ENCODE measurements at regions not wholly inside any gene's neighbourhood (a gene's known extent, or its start where the extent isn't known, plus 50 kb on each side); places are given as distances from the start of the nearest gene placed in this dataset.

DNA sequence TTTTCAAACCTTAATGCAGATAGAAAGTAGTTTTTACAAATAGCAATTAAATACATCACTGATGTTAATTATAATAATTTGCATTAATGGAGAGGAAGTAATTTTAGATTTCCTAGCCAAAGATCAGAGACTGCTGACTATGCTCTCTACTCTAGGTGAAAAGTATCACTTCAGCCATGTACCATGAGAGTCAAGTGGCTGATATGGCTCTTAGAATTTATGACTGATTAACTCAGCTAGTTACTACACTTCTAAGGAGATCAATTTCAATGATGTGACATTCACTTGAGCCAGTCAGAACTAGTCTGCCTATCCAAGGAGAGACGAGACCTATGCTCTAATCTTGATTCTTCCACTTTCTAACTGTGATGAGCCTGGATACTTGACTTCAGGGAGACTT lies 405.7 kb upstream of the RORA start:
- Histone ChIP-seq H3K27ac (ENCODE audit: low read length) (no peak overlapping the region), H3K4me1 (ENCODE audit: control insufficient read depth, insufficient read depth, low read length) (no peaks in the 10 kb centered on the region), H3K36me3 (ENCODE audit: control insufficient read depth in 2 of 2, insufficient read depth in 2 of 2, low read length in 2 of 2) (no peaks in the 10 kb centered on the region), H3K27me3 (ENCODE audit: control insufficient read depth in 1 of 2, insufficient read depth in 2 of 2, low read length in 2 of 2) (no peaks in the 10 kb centered on the region), H3K9ac (ENCODE audit: low read length in 2 of 2) (no peak overlapping the region), H3K4me3 (ENCODE audit: low read length in 2 of 2) (no peak overlapping the region), H3K9me3 (ENCODE audit: control insufficient read depth in 2 of 2, low read length in 2 of 2) (no peaks in the 10 kb centered on the region)

DNA sequence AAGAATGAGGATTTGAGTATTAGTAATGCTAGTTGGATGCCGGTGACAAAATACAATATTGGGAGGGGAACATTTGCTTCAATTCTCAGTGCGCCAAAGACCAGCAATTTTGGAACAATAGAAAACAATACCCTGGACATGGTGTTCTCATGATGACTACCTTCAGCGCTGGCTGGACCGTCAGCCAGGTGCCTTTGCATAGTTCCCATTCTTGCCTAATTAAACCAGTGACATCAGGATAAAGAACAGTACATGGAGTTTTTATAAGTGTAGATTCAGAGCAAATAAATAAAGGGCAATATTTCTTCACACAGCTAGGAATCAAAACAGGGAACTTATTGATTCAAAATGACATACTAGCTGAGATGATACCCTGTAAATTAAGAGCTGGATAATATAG lies 404.8 kb upstream of the RORA start:
- no peaks in the 10 kb centered on the region for H3K9me3 ChIP-seq (ENCODE audit: control insufficient read depth in 2 of 2, low read length in 2 of 2)
- no peaks in the 10 kb centered on the region for H3K36me3 ChIP-seq (ENCODE audit: control insufficient read depth in 2 of 2, insufficient read depth in 2 of 2, low read length in 2 of 2)
- H3K27me3 ChIP-seq (ENCODE audit: control insufficient read depth in 1 of 2, insufficient read depth in 2 of 2, low read length in 2 of 2), result no peaks in the 10 kb centered on the region
- no peak overlapping the region for H3K27ac ChIP-seq (ENCODE audit: low read length)
- no peaks in the 10 kb centered on the region for H3K4me1 ChIP-seq (ENCODE audit: control insufficient read depth, insufficient read depth, low read length)
- no peak overlapping the region for H3K9ac ChIP-seq (ENCODE audit: low read length in 2 of 2)
- H3K4me3 ChIP-seq (ENCODE audit: low read length in 2 of 2), result no peak overlapping the region

GRCh38 chr15:61629269-61629668 lies 400.2 kb upstream of the RORA start:
- Histone ChIP-seq H3K9me3 (ENCODE audit: control insufficient read depth in 2 of 2, low read length in 2 of 2) (no peaks in the 10 kb centered on the region), H3K4me3 (ENCODE audit: low read length in 2 of 2) (no peak overlapping the region), H3K4me1 (ENCODE audit: control insufficient read depth, insufficient read depth, low read length) (no peaks in the 10 kb centered on the region), H3K27ac (ENCODE audit: low read length) (no peak overlapping the region), H3K36me3 (ENCODE audit: control insufficient read depth in 2 of 2, insufficient read depth in 2 of 2, low read length in 2 of 2) (no peaks in the 10 kb centered on the region), H3K27me3 (ENCODE audit: control insufficient read depth in 1 of 2, insufficient read depth in 2 of 2, low read length in 2 of 2) (no peaks in the 10 kb centered on the region), H3K9ac (ENCODE audit: low read length in 2 of 2) (no peak overlapping the region)

DNA sequence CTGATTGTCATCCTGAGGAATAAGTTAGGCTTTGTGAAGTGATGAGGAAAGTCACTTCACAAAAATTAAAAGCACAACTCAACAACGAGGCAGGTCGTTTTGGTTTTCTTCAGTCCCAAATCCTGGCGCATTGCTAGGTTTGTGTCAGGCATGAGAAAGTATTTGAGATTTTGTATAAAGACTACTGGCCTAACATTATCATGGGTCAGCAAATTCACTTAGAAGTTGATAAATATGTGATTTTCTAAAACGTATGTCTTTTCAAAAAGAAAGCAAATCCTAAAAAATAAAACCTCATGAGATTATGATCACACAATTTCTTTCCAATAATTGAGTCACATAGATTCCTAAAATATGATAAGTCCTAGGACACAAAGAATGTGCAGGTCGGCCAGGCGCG lies 395.8 kb upstream of the RORA start:
- Histone ChIP-seq H3K27me3 (ENCODE audit: control insufficient read depth in 1 of 2, insufficient read depth in 2 of 2, low read length in 2 of 2) (peaks cover 0 to 2% of the 10 kb centered on the region in 2 donors), H3K9ac (ENCODE audit: low read length in 2 of 2) (no peak overlapping the region), H3K27ac (ENCODE audit: low read length) (no peak overlapping the region), H3K4me1 (ENCODE audit: control insufficient read depth, insufficient read depth, low read length) (no peaks in the 10 kb centered on the region), H3K4me3 (ENCODE audit: low read length in 2 of 2) (no peak overlapping the region), H3K9me3 (ENCODE audit: control insufficient read depth in 2 of 2, low read length in 2 of 2) (no peaks in the 10 kb centered on the region), H3K36me3 (ENCODE audit: control insufficient read depth in 2 of 2, insufficient read depth in 2 of 2, low read length in 2 of 2) (no peaks in the 10 kb centered on the region)

- Histone ChIP-seq H3K9ac (ENCODE audit: low read length in 2 of 2) (no peak overlapping the region), H3K27ac (ENCODE audit: low read length) (no peak overlapping the region), H3K36me3 (ENCODE audit: control insufficient read depth in 2 of 2, insufficient read depth in 2 of 2, low read length in 2 of 2) (no peaks in the 10 kb centered on the region), H3K9me3 (ENCODE audit: control insufficient read depth in 2 of 2, low read length in 2 of 2) (no peaks in the 10 kb centered on the region), H3K4me1 (ENCODE audit: control insufficient read depth, insufficient read depth, low read length) (no peaks in the 10 kb centered on the region), H3K4me3 (ENCODE audit: low read length in 2 of 2) (no peak overlapping the region), H3K27me3 (ENCODE audit: control insufficient read depth in 1 of 2, insufficient read depth in 2 of 2, low read length in 2 of 2) (peaks cover 0 to 2% of the 10 kb centered on the region in 2 donors)
These were observed 394.6 kb upstream of the RORA start for GRCh38 chr15:61623746-61624145.

DNA sequence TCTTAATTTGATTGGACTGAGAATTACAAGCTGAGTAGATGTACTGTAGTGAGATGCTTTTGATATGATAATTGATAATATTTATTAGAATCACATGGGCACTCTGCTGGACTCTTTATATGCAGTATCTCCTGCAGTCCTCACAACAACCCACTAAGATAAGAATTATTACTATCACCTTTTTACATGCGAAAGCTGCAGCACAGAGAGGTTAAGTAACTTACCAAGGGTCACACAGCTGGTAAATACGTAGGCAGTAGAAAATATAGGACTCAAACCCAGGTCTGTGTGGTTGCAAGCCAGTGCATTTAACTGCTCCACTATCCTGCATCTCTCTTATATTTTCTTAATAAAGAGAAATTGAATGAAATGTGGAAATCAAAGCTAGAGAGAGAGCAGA lies 392.8 kb upstream of the RORA start:
- H3K36me3 ChIP-seq (ENCODE audit: control insufficient read depth in 2 of 2, insufficient read depth in 2 of 2, low read length in 2 of 2), result no peaks in the 10 kb centered on the region
- H3K9me3 ChIP-seq (ENCODE audit: control insufficient read depth in 2 of 2, low read length in 2 of 2), result no peaks in the 10 kb centered on the region
- peaks cover 0 to 2% of the 10 kb centered on the region in 2 donors for H3K27me3 ChIP-seq (ENCODE audit: control insufficient read depth in 1 of 2, insufficient read depth in 2 of 2, low read length in 2 of 2)
- no peak overlapping the region for H3K4me3 ChIP-seq (ENCODE audit: low read length in 2 of 2)
- no peak overlapping the region for H3K27ac ChIP-seq (ENCODE audit: low read length)
- H3K4me1 ChIP-seq (ENCODE audit: control insufficient read depth, insufficient read depth, low read length), result no peaks in the 10 kb centered on the region
- H3K9ac ChIP-seq (ENCODE audit: low read length in 2 of 2), result no peak overlapping the region

DNA sequence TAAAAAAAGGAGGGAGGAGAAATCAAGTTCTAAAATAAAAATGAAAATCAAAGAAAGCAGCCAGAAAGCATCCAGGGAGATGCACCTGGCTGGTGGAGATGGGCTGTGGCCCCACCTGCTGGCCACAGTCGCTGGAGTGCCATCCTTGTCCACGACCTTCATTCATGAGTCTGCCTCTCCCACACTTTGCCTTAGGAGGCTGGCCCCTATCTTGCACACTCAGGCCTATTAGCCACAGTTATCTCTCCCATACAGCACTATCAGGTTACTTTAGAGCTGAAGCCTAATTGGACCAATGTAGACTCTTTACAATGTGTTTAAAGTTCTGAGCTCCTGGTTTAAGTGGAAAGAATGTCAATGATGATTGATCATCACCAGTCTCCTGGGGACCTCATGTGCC lies 392.0 kb upstream of the RORA start:
- no peaks in the 10 kb centered on the region for H3K9me3 ChIP-seq (ENCODE audit: control insufficient read depth in 2 of 2, low read length in 2 of 2)
- H3K27ac ChIP-seq (ENCODE audit: low read length), result no peak overlapping the region
- H3K4me3 ChIP-seq (ENCODE audit: low read length in 2 of 2), result no peak overlapping the region
- no peak overlapping the region for H3K9ac ChIP-seq (ENCODE audit: low read length in 2 of 2)
- H3K4me1 ChIP-seq (ENCODE audit: control insufficient read depth, insufficient read depth, low read length), result no peaks in the 10 kb centered on the region
- peaks cover 0 to 2% of the 10 kb centered on the region in 2 donors for H3K27me3 ChIP-seq (ENCODE audit: control insufficient read depth in 1 of 2, insufficient read depth in 2 of 2, low read length in 2 of 2)
- no peaks in the 10 kb centered on the region for H3K36me3 ChIP-seq (ENCODE audit: control insufficient read depth in 2 of 2, insufficient read depth in 2 of 2, low read length in 2 of 2)

- no peaks in the 10 kb centered on the region for H3K4me1 ChIP-seq (ENCODE audit: control insufficient read depth, insufficient read depth, low read length)
- no peaks in the 10 kb centered on the region for H3K36me3 ChIP-seq (ENCODE audit: control insufficient read depth in 2 of 2, insufficient read depth in 2 of 2, low read length in 2 of 2)
- no peaks in the 10 kb centered on the region for H3K9me3 ChIP-seq (ENCODE audit: control insufficient read depth in 2 of 2, low read length in 2 of 2)
- H3K4me3 ChIP-seq (ENCODE audit: low read length in 2 of 2), result no peak overlapping the region
- H3K27me3 ChIP-seq (ENCODE audit: control insufficient read depth in 1 of 2, insufficient read depth in 2 of 2, low read length in 2 of 2), result peaks cover 0 to 2% of the 10 kb centered on the region in 2 donors
- H3K9ac ChIP-seq (ENCODE audit: low read length in 2 of 2), result no peak overlapping the region
- no peak overlapping the region for H3K27ac ChIP-seq (ENCODE audit: low read length)
These were observed 391.0 kb upstream of the RORA start for GRCh38 chr15:61620151-61620550.

DNA sequence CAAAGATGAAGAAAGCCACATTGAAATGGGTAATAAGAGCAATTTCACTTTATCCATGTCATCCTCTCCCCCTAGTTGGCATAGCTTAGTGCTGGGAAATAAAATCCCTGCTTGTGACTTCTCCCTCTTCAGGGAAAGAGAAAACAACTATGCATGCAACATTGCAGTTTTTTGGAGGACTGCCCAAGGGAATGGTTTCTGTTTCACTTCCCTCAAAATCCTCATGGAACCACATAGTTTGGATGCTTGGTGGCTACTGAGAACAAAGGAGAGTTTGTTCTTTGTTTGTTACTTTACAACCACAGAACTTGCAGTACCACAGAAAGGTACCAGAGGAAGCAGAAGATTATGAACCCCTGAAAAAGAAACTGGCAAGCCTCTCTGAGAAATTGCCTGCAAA lies 384.6 kb upstream of the RORA start:
- Histone ChIP-seq H3K36me3 (ENCODE audit: control insufficient read depth in 2 of 2, insufficient read depth in 2 of 2, low read length in 2 of 2) (no peaks in the 10 kb centered on the region), H3K27me3 (ENCODE audit: control insufficient read depth in 1 of 2, insufficient read depth in 2 of 2, low read length in 2 of 2) (no peaks in the 10 kb centered on the region), H3K4me1 (ENCODE audit: control insufficient read depth, insufficient read depth, low read length) (no peaks in the 10 kb centered on the region), H3K27ac (ENCODE audit: low read length) (no peak overlapping the region), H3K9ac (ENCODE audit: low read length in 2 of 2) (no peak overlapping the region), H3K9me3 (ENCODE audit: control insufficient read depth in 2 of 2, low read length in 2 of 2) (peaks cover 5% of the 10 kb centered on the region in 2 donors), H3K4me3 (ENCODE audit: low read length in 2 of 2) (no peak overlapping the region)

GRCh38 chr15:61613138-61613537 lies 384.0 kb upstream of the RORA start:
- Histone ChIP-seq H3K27ac (ENCODE audit: low read length) (no peak overlapping the region), H3K27me3 (ENCODE audit: control insufficient read depth in 1 of 2, insufficient read depth in 2 of 2, low read length in 2 of 2) (no peaks in the 10 kb centered on the region)

DNA sequence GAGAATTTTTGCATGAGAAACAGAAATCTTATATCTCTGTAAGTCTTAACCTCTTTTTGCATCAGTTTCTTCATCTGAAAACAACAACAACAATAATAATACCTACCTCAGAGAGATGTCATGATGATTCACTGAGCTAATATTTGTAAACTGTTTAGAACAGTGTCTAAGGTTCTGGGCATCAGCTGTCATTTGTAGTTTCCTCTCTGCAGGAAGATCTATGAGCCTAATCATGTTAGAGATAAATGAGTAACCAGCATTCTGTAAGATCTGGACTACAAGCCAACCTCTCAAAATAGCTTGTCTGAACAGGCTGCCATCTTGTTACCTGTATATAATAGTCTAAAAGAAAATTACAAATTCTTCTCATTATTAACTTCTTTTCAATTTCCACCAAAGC lies 383.0 kb upstream of the RORA start:
- no peaks in the 10 kb centered on the region for H3K4me1 ChIP-seq (ENCODE audit: control insufficient read depth, insufficient read depth, low read length)

More at GRCh38 chr15:61613138-61613537, 384.0 kb upstream of the RORA start:
- H3K4me3 ChIP-seq (ENCODE audit: low read length in 2 of 2), result no peak overlapping the region
- H3K9ac ChIP-seq (ENCODE audit: low read length in 2 of 2), result no peak overlapping the region
- H3K9me3 ChIP-seq (ENCODE audit: control insufficient read depth in 2 of 2, low read length in 2 of 2), result peaks cover 5% of the 10 kb centered on the region in 2 donors
- H3K36me3 ChIP-seq (ENCODE audit: control insufficient read depth in 2 of 2, insufficient read depth in 2 of 2, low read length in 2 of 2), result no peaks in the 10 kb centered on the region
- no peaks in the 10 kb centered on the region for H3K4me1 ChIP-seq (ENCODE audit: control insufficient read depth, insufficient read depth, low read length)

More for the DNA sequence above, 383.0 kb upstream of the RORA start:
- H3K36me3 ChIP-seq (ENCODE audit: control insufficient read depth in 2 of 2, insufficient read depth in 2 of 2, low read length in 2 of 2), result no peaks in the 10 kb centered on the region
- peaks cover 5% of the 10 kb centered on the region in 2 donors for H3K9me3 ChIP-seq (ENCODE audit: control insufficient read depth in 2 of 2, low read length in 2 of 2)
- no peak overlapping the region for H3K9ac ChIP-seq (ENCODE audit: low read length in 2 of 2)
- H3K27ac ChIP-seq (ENCODE audit: low read length), result no peak overlapping the region
- no peak overlapping the region for H3K4me3 ChIP-seq (ENCODE audit: low read length in 2 of 2)
- no peaks in the 10 kb centered on the region for H3K27me3 ChIP-seq (ENCODE audit: control insufficient read depth in 1 of 2, insufficient read depth in 2 of 2, low read length in 2 of 2)

Data from stomach smooth muscle (tissue), 2 donors.